HG03159 (cell line): ENCODE measurements at regions not wholly inside any gene's neighbourhood (a gene's known extent, or its start where the extent isn't known, plus 50 kb on each side); places are given as distances from the start of the nearest gene placed in this dataset.

Source experiments
- ATAC-seq: cut with Tn5 transposase; IDR thresholded peaks from one replicate; pipeline ENCODE4 v1.9.1; 2021; ENCODE audit warnings: mild to moderate bottlenecking, moderate library complexity; ENCODE audit not compliant: unreplicated experiment

DNA sequence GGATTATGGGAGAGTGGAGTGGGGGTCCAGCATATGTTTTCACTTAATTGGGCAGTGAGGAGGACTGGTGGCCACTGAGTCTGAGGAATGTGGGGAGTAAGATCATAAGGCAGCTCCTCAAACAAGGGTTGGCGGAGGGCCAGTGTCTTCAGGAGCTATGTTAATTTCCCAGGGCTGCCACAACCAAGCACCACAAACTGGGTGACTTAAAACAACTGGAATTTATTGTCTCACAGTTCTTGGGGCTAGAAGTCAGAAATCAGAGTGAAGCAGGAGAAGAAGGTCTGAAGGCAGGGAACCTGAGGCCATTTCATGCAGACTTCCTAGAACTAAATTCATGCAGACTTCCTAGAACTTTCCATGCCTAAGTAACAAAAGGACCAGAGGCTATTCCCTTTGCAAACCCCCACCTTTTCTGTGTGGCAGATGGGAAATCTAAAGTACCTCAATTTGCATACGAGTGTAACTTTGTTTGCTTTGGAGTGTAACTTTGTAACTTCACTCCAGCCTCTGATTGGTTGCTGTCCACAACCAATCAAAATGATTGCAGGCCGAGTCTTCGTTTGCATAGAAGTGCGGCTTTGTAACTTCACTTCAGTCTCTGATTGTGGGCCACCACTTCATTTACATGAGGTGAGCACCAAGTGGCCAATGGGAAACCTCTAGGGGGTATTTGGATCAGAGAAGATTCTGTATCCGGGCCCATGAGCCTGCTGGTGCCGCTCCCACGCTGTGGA, 50.5 kb upstream of the ZBED5 start:
- ATAC-seq, result no peak
